ENCODE measurements at regions not wholly inside any gene's neighbourhood (a gene's known extent, or its start where the extent isn't known, plus 50 kb on each side); places are given as distances from the start of the nearest gene placed in this dataset.

DNA sequence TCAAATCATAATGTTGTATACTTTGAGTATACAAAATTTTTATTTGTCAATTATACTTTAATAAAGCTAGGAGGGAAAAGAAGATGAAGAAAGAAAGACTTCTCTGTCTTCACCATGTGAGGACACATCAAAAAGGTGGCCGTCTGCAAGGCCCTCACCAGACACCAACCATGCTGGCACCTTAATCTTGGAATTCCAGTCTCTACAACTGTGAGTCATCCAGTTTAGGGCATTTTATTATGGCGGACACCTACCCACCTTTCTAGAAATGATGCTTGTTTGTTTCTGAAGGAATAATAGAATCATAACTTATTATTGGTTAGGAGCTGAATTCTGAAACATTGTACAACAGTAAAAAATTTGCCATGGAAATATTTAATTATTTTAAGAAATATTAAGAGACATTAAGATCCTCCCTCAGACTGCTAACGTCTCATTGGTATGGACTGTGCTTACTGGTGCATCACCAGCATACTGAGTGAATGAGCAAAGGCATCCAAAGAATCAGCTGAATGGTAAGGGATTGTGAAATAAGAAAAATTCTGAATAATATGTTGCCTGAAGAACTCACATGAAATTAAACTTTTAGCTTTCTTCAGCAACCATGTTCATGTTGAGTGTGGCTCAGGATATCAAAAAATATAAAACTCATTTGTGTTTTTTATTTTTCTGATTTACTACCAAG is 536.6 kb downstream of the HTR7 start:
- no peak for DNase-seq (ENCODE audit: low spot score)

DNA sequence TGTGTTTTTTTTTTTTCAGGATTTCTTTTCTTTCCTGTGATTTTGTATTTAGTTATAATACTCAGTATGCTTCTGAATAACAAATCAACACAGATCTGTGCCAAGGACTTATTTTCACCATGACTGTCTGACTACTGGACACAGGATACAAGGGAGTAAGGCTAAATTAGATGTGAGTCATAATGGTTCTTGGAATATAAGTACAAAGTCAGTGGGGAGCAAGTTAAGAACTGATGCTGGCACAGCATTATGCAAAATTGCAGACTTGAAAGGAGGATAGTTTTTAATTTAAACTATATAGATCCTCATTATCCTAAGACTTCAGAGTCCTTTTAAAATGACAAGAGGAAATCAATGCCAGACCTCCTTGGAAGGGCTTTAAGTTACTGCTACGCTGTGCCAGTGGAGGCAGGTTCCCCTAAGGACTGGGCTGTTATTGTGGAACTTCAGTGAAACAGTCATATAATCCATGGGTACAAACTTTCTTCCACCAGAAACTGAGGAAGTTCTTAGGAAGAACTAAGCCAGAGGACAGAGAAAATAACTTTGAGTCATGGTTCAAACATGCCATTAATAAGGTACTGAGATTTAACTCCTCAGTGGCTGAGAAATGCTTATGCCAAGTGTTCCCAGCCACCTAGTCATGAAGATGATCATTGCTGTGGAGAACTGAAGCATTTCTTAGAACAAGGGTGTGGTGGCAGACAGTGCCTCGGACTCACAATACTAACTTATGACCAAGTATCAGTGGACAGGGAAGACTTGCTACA is 531.2 kb downstream of the HTR7 start:
- DNase-seq (ENCODE audit: low spot score), result no peak

DNA sequence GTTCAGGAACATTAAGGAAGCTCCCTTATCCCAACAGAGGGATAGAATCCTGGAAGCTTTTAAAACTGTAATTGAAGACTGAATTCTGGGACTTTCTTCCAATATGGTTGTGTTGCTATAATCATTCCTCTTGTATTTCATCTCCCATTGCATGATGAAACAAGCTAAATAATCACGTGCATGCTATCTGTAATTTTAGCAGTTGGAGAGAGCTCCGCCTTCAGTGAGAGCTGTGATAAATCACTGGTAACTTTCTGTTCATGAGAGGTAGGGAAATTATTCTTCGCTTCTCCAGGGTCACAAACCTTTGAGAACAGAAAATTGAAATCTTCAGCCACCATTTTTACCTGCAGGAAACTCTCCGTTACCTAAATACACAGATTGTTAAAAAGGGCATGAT is 530.2 kb downstream of the HTR7 start:
- no peak for DNase-seq (ENCODE audit: low spot score)

GRCh38 chr10:90328459-90328858 is 529.4 kb downstream of the HTR7 start:
- no peak for DNase-seq (ENCODE audit: low spot score)

DNA sequence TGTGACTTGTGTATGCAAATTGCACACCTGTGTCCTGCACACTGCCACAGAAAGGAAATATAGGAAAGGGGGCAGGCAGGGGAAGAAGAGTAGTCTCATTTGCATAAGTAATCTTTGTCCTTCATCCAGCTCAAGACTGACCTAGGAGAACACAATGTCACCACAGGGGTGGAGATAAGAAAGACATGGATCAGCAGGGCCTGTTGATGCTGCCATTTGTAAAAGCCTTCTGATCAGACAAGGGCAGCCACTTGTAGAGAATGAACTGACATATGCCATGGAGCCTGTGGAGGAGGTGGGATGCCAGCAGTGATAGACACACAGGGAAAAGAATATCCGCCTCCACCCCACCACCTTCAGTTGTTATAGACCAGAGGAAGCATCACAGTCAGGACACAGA is 528.9 kb downstream of the HTR7 start:
- no peak for DNase-seq (ENCODE audit: low spot score)

DNA sequence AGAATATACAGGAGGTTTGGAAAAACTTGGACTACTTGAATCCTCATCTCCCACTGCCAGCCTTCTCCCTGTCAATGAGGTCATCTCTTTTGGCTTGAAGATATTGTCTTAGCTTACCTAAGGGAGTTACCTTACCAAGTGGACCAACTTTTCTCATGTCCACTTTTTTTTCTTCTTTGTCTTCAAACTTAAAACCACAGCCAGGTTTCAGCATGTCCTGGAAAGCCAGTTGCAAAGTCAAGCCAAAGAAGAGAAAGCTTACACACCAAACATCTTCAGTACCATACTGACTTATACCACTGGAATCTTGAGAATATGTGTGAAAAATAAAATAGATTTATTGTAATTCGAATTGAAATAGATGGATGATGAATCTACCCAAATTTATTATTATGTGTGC is 520.5 kb downstream of the HTR7 start:
- DNase-seq (ENCODE audit: low spot score), result no peak

- DNase-seq (ENCODE audit: low spot score), result no peak
Measured at GRCh38 chr10:90342480-90342879, 515.4 kb downstream of the HTR7 start.

GRCh38 chr10:90344226-90344625 is 513.6 kb downstream of the HTR7 start:
- no peak for DNase-seq (ENCODE audit: low spot score)

DNA sequence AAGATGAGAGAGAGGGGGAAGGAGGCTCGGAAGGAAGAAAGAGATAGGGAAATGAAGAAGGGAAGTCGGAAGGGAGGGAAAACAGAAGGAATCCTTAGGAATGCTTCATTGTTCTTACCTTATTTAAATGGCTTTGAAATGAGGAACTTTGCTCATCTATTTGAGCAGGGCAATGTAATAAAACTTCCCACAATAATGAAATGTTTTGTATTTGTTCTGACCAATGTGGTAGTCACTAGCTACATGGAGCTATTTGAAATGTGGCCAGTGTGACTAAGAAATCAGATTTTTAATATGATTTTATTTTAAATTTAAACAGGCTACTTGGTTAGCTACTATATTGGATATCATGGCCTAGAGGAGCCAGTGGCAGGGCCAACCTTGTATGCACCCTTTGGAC is 510.6 kb downstream of the HTR7 start:
- no peak for DNase-seq (ENCODE audit: low spot score)

- DNase-seq (ENCODE audit: low spot score), result no peak
Measured at GRCh38 chr10:90350122-90350521, 507.7 kb downstream of the HTR7 start.

DNA sequence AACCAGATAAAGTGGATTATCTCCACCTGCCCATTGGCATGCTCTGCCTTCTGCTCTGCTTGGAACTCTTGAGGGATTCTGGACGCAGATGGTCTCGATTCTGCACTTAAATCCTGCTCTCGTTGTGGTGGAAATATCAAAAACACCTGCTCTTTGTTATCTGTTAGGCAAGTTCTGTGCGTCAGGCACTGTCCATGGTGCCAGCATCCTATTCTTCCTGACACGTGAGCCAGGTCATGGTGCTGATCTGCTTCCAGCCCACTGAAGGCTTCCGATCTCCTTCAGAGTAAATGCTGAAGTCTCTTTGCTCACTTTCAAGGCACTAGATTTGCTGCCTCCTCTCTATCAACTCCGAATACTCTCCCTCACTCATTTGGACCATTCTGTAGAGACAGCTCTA is 505.6 kb downstream of the HTR7 start:
- no peak for DNase-seq (ENCODE audit: low spot score)

DNA sequence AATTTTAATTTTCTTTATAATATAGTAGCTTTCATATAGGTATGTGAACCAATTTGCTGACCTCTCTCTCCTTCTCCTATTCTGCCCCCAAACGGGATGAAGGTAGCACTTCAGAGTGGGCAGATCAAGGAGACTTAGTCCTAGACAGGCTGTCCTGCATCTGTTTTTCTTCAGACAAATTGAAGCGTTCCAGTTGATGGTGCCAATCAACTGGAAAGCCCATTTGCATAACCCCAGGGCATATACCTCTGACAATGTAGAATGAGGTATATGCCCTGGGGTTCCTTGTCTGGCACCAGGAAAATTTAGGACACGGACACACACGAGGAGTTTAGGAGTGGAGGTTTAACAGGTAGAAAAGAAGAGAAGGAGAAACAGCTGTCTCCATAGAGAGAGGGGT is 502.9 kb downstream of the HTR7 start:
- DNase-seq (ENCODE audit: low spot score), result no peak

DNA sequence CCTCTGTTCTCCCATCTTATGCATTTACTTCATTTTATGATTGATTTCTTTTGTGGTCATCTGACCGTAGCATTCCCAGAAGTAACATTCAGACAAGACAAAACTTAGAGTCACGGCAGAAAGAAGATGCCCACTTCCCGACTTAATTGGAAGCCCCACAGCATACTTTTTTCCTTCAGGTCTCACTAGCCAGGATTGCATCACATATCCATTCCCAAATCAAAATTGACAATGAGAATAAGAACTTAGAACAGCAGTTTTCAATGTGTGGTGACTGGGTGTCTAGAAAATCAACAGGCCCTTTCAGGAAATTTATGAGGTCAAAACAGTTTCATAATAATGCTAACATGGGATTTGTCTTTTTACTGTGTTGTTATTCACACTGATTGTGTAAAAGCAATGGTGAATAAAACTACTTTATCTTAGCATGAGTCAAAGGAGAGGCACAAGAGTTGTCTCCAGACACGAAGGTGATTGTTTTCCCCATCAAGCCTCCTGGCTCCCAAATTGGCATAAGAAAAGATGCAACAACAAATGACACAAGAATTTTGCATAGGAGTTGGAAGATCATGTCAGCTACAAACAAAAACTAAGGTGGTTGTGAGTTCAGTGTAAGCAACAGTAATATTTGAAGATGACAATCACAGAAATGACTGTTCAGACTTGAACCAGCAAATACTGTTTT is 493.9 kb downstream of the HTR7 start:
- no peak for DNase-seq (ENCODE audit: low spot score)

DNA sequence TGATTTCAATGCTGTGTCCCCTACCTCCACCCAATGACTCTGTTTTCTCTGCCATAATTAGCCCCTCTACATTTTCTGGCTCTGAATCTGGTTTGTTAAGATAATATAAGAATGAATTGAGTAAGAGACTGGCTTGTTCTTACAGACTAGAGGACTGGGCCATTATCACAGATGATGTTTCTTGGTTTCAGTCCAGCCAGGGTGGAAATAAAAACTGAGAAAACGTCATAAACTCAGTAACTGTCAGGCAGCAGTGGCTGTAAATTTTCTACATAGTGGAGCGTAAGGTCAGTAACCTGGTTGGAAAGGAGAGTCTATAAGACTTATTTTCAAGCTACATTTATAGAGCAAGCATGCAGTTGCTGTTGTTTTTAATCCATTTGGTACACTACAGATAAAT is 485.4 kb downstream of the HTR7 start:
- no peak for DNase-seq (ENCODE audit: low spot score)

GRCh38 chr10:90373911-90374310 is 483.9 kb downstream of the HTR7 start:
- DNase-seq (ENCODE audit: low spot score), result no peak

DNA sequence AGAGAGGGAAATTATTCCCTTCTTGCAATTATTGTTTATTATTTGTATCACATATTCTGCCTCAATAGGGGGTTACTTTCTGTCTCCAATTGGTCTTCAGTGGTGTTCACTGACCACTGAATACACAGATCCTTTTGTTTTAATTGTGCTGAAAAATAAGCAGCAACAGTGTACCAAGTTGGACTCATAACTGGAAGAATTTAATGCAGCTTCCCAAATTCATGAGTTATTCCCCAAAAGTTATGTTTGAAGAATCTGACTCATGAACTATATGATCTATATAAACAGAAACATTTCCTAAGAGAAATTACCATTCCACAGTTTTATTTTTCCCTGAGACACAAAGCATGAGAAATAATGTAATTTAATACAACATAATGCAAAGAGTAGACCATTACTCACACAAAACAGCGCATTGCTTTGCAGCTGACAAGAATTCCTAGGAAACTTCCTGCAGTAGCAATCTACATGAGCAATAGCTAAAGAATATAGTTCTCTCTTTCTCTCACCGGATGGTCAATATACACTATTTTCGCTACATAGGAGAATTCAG is 479.2 kb downstream of the HTR7 start:
- DNase-seq (ENCODE audit: low spot score), result no peak

- DNase-seq (ENCODE audit: low spot score), result no peak
Measured at GRCh38 chr10:90381468-90381867, 476.4 kb downstream of the HTR7 start.

DNA sequence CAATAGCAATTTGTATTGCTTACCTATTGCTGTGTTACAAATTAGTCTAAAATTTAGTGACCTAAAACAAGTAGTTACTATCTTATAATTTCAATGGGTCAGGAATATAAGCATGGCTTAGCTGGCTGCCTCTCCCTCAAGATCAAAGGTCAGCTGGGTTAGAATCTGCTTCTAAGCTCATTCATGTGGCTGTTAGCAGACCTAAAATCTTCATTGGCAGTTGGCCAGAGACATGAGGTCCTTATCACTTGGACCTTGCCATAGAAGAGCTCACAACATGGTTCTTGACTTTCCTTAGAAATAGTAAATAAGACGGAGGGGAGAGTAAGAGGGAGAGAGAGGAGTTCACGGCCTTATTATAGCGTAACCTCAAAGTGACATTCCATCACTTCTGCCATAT is 468.0 kb downstream of the HTR7 start:
- DNase-seq (ENCODE audit: low spot score), result no peak

- no peak for DNase-seq (ENCODE audit: low spot score)
Measured at GRCh38 chr10:90394311-90394710, 463.5 kb downstream of the HTR7 start.

GRCh38 chr10:90396721-90397120 is 461.1 kb downstream of the HTR7 start:
- no peak for DNase-seq (ENCODE audit: low spot score)

DNA sequence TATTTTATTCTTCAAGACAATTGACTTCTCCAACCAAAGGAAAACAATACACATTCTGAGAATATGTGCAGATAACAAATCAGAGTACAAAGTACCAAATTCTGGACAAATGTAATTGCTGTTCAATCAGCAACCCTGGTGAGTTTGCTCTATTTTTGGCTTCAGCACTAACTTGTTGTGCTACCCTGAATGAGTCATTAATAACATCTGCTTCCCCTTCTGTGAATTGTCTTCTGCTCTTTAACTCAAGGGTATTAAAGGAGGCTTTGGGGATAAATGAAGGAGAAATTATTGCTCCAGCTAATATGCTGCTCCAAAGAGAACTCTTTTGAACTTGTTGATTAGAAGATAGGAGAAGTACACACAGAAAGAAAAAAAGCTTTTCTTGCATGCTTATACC is 459.3 kb downstream of the HTR7 start:
- no peak for DNase-seq (ENCODE audit: low spot score)

DNA sequence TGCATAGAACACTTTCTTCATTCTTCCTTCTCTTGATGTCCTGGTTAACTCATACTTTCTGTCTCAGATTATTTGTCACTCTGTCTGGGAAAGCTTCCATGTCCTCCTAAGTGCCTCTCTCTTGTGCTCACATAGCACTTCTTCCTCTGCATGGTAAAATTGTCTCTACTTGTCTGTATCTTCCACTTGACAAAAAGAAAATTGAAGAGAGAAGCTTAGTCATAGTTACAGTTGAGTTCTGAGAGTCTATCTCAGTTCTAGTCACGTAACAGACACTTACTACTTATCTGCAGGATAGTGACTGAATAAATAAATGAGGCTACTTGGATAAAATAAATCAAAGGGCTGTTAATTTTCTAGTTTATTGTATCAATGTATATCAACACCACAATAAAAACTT is 458.1 kb downstream of the HTR7 start:
- no peak for DNase-seq (ENCODE audit: low spot score)

Measured in NAMALWA (cell line).